T-cell (primary cell): ENCODE measurements at regions not wholly inside any gene's neighbourhood (a gene's known extent, or its start where the extent isn't known, plus 50 kb on each side); places are given as distances from the start of the nearest gene placed in this dataset.
A peak's percentile ranks its signal among the peaks of the same experiment; 100 is the strongest.

ENCODE experiments used
- ATAC-seq, 4 experiments: fragments of 200-7000 bp in 3 of 4; fragments of 150-1000 bp in 1 of 4; cut with Tn5 transposase; replicated peaks in 1 of 4; 1 replicate in 3 of 4; 2 replicates in 1 of 4; pipeline ENCODE4 v1.10.0; 2021; ENCODE audit warnings: moderate library complexity in 3 of 4, mild to moderate bottlenecking in 2 of 4, moderate number of reproducible peaks in 1 of 4
- CTCF ChIA-PET, 2 donors: fragments of 300-600 bp; sonication (Branson Sonifier 250); formaldehyde crosslinking; loops; one replicate each; lab custom pipeline; 2022; ENCODE audit warnings: antibody characterized with exemption in 2 of 2; lab: Charles Lee
- POLR2A ChIA-PET, 2 donors: fragments of 300-600 bp; sonication (Branson Sonifier 250); formaldehyde crosslinking; loops; one replicate each; lab custom pipeline; 2022; ENCODE audit warnings: antibody characterized with exemption in 2 of 2; lab: Charles Lee
- DNase-seq, 35 experiments: peaks; one replicate each; pipeline versions ENCODE4 v3.0.0 to v3.0.0-alpha.2; 2013 to 2023
- H3K27ac ChIP-seq: one replicate; pipeline ENCODE4 v1.5.1; 2013; ENCODE audit warnings: low read length
- H3K27me3 ChIP-seq, 2 experiments: replicated peaks in 1 of 2; 1 replicate in 1 of 2; 2 replicates in 1 of 2; pipeline versions ENCODE4 v1.6.1 to v1.7.0; 2013; ENCODE audit warnings: low read length in 1 of 2, mixed read lengths in 1 of 2; ENCODE audit not compliant: control insufficient read depth in 2 of 2, insufficient read depth in 2 of 2; ENCODE audit errors: extremely low read depth in 1 of 2
- H3K36me3 ChIP-seq, 2 donors: 1 replicate in 1 of 2; 2 replicates in 1 of 2; pipeline versions ENCODE4 v1.6.1 to v1.7.0; 2013; ENCODE audit warnings: low read length in 1 of 2; ENCODE audit not compliant: control insufficient read depth in 2 of 2, insufficient read depth in 1 of 2; ENCODE audit errors: extremely low read depth in 1 of 2
- H3K4me1 ChIP-seq, 2 experiments: 1 replicate in 1 of 2; 2 replicates in 1 of 2; pipeline versions ENCODE4 v1.6.1 to v1.7.0; 2013; ENCODE audit warnings: low read length in 2 of 2, mixed read lengths in 1 of 2; ENCODE audit not compliant: insufficient read depth in 2 of 2, control insufficient read depth in 1 of 2; ENCODE audit errors: extremely low read depth in 1 of 2
- H3K4me3 ChIP-seq, 2 donors: 1 replicate in 1 of 2; 2 replicates in 1 of 2; pipeline versions ENCODE4 v1.5.1 to v1.7.0; 2013; ENCODE audit warnings: mild to moderate bottlenecking in 2 of 2, low read length in 1 of 2, moderate library complexity in 1 of 2; ENCODE audit not compliant: control insufficient read depth in 1 of 2; ENCODE audit errors: extremely low read depth in 1 of 2
- H3K9me3 ChIP-seq: 2 replicates; pipeline ENCODE4 v1.7.0; 2013
- H3K27ac Mint-ChIP-seq, 2 donors: one replicate each; pipeline ENCODE4 v1.8.0; 2020 to 2021; ENCODE audit warnings: mild to moderate bottlenecking in 2 of 2, mixed read lengths in 2 of 2
- H3K27me3 Mint-ChIP-seq, 2 donors: one replicate each; pipeline ENCODE4 v1.8.0; 2021 to 2022; ENCODE audit warnings: mixed read lengths in 2 of 2
- H3K36me3 Mint-ChIP-seq: one replicate; pipeline ENCODE4 v1.8.0; 2021; ENCODE audit warnings: mixed read lengths
- H3K4me1 Mint-ChIP-seq, 3 donors: one replicate each; pipeline ENCODE4 v1.8.0; 2020 to 2022; ENCODE audit warnings: mixed read lengths in 3 of 3, mild to moderate bottlenecking in 1 of 3
- H3K4me3 Mint-ChIP-seq, 3 donors: one replicate each; pipeline ENCODE4 v1.8.0; 2020 to 2022; ENCODE audit warnings: mild to moderate bottlenecking in 3 of 3, mixed read lengths in 3 of 3, moderate library complexity in 3 of 3
- H3K9me3 Mint-ChIP-seq, 3 donors: one replicate each; pipeline ENCODE4 v1.8.0; 2020 to 2022; ENCODE audit warnings: mixed read lengths in 3 of 3
- WGBS: methylation state at CpG from one replicate; pipeline ENCODE4 v1.1.5; 2013; ENCODE audit warnings: missing lambda C conversion rate; ENCODE audit not compliant: insufficient coverage; 5-methylcytosine and 5-hydroxymethylcytosine counted together

DNA sequence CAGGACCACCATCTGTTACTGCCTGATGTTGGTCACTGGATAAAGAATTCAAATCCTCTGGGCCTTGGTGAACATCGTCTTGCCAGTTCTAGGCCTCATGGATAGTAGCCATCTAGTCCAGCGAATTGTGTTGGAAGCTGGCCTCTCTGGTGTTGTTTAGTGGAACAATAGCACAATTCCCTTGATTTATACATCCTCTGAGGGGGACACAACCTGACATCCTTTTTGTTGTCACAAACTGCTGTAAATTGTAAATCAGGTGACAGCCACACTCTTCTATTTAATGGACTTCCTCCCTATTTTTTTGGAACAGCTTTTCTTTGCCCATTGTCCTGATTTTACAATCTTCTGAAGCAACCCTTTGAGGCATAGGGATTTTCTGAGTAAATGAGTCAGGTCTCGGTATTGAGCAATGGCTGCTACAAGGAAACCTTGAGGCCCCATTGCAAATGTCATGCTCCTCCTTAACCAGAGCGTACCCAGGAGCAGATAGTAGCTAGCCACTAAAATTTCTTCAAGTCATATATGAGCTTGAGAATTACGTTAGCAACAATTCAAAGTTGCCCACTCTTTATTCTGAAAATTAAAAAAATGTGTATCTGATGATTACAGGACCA is 263.3 kb downstream of the COG6 start:
- H3K4me1 ChIP-seq = no peaks in the 10 kb centered on the region
- Mint-ChIP-seq H3K27me3 (peaks cover 2 to 5% of the 10 kb centered on the region in 2 donors), H3K4me1 (no peaks in the 10 kb centered on the region), H3K36me3 (no peaks in the 10 kb centered on the region), H3K9me3 (peaks cover 2 to 13% (median 5%) of the 10 kb centered on the region in 3 donors), H3K27ac (no peak overlapping the region), H3K4me3 (no peak overlapping the region)
- no peaks in the 10 kb centered on the region for H3K36me3 ChIP-seq
- no peak overlapping the region for H3K27ac ChIP-seq
- DNase-seq (no peak), ATAC-seq (no peak)
- ChIA-PET CTCF (interaction anchor here in 1 of 2 donors (0.5 kb wide), 1 partner anchor 766 kb away, joined by 9 read pairs; no protein-coding TSS in a partner anchor), POLR2A (no interaction called here)
- no peaks in the 10 kb centered on the region for H3K27me3 ChIP-seq
- no CpG with 5 or more reads among the region's 5 CpGs for WGBS
- no peak overlapping the region for H3K4me3 ChIP-seq
- no peaks in the 10 kb centered on the region for H3K9me3 ChIP-seq

DNA sequence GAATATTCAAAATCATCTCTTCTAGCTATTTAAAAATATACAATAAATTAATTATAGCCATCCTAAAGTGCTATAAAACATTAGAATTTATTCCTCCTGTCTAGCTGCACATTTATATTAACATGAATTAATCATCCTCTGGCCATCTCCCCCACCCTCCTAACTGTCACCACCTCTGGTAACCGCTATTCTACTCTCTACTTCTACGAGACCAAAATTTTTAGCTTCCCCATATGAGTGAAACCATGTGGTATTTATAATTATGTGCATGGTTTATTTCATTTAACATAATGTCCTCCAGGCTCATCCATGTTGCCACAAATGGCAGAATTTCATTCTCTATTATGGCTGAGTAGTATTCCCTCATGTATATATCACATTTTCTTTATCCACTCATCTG is 265.2 kb downstream of the COG6 start:
- ATAC-seq = no peak
- Histone ChIP-seq H3K9me3 (no peaks in the 10 kb centered on the region), H3K4me3 (no peak overlapping the region), H3K4me1 (no peaks in the 10 kb centered on the region), H3K36me3 (no peaks in the 10 kb centered on the region), H3K27ac (no peak overlapping the region), H3K27me3 (no peaks in the 10 kb centered on the region)
- Mint-ChIP-seq H3K4me3 (no peak overlapping the region), H3K36me3 (peaks cover 4% of the 10 kb centered on the region), H3K9me3 (peaks cover 11 to 23% (median 13%) of the 10 kb centered on the region in 3 donors), H3K4me1 (no peaks in the 10 kb centered on the region), H3K27ac (no peak overlapping the region), H3K27me3 (peaks cover 0 to 6% of the 10 kb centered on the region in 2 donors)
- no peak for DNase-seq
- WGBS = no CpG with 5 or more reads among the region's 2 CpGs
- ChIA-PET POLR2A (no interaction called here), CTCF (interaction anchor here in 1 of 2 donors (0.6 kb wide), 1 partner anchor 274 kb away, joined by 3 read pairs; no protein-coding TSS in a partner anchor)

DNA sequence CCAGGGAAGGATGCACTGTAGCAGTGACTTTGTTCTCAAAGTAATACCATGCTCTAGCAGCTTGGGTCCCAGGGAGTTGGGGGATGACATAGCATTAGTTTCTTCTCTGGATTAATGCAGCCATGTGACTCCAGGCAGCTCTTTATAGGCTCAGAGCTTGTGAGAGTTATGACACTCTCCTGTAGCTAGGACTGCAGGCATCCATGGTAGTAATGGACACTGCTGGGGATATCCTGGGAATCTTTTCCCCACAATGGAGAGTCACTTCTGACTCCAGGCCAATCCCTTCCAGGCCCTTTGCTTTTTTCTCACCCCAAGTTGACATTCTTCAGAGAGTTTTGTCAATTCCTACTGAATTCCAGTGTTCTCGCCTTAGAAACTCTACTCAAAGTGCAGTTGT is 270.9 kb downstream of the COG6 start:
- H3K4me3 Mint-ChIP-seq = no peak overlapping the region
- peaks cover 0 to 9% of the 10 kb centered on the region in 2 donors for H3K27me3 Mint-ChIP-seq
- Histone ChIP-seq H3K27me3 (peaks cover 0 to 3% of the 10 kb centered on the region in 2 experiments), H3K4me1 (no peaks in the 10 kb centered on the region), H3K4me3 (no peak overlapping the region), H3K36me3 (no peaks in the 10 kb centered on the region), H3K9me3 (no peaks in the 10 kb centered on the region), H3K27ac (no peak overlapping the region)
- no peak overlapping the region for H3K27ac Mint-ChIP-seq
- peaks cover 12 to 28% (median 15%) of the 10 kb centered on the region in 3 donors for H3K9me3 Mint-ChIP-seq
- peaks cover 8 to 15% (median 12%) of the 10 kb centered on the region in 3 donors for H3K4me1 Mint-ChIP-seq
- H3K36me3 Mint-ChIP-seq = peaks cover 6% of the 10 kb centered on the region
- ATAC-seq (no peak), DNase-seq (no peak)
- ChIA-PET POLR2A (no interaction called here), CTCF (no interaction called here)
- no CpG with 5 or more reads among the region's 1 CpG for WGBS

DNA sequence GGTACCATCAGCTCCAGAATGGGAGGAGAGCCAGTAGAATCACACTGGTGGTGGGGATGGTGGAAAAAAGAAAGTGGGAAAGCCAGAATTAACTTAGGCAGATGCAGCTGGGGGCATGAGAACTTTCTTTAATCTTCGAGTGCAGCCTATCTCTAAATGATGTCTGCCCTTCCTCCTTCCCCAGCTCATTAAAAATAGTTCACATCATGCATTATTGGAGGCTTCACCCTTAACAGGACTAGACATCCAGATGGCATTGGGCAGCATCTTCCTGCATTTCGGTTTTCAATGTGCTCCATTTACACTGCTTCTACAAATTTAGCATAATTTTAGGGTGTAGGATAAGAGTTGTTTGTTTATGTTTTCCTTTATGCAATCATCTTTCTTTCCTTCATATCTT is 272.8 kb downstream of the COG6 start:
- no peaks in the 10 kb centered on the region for H3K36me3 ChIP-seq
- Mint-ChIP-seq H3K9me3 (peaks cover 11 to 19% (median 11%) of the 10 kb centered on the region in 3 donors), H3K27me3 (peaks cover 0 to 7% of the 10 kb centered on the region in 2 donors), H3K4me3 (no peak overlapping the region), H3K27ac (no peak overlapping the region), H3K36me3 (peaks cover 6% of the 10 kb centered on the region), H3K4me1 (peaks cover 8 to 15% (median 12%) of the 10 kb centered on the region in 3 donors)
- no peak for DNase-seq
- no CpG with 5 or more reads among the region's 2 CpGs for WGBS
- H3K27ac ChIP-seq = no peak overlapping the region
- ATAC-seq = no peak
- no peaks in the 10 kb centered on the region for H3K4me1 ChIP-seq
- no peak overlapping the region for H3K4me3 ChIP-seq
- ChIA-PET POLR2A (no interaction called here), CTCF (no interaction called here)
- H3K9me3 ChIP-seq = no peaks in the 10 kb centered on the region
- peaks cover 0 to 3% of the 10 kb centered on the region in 2 experiments for H3K27me3 ChIP-seq

DNA sequence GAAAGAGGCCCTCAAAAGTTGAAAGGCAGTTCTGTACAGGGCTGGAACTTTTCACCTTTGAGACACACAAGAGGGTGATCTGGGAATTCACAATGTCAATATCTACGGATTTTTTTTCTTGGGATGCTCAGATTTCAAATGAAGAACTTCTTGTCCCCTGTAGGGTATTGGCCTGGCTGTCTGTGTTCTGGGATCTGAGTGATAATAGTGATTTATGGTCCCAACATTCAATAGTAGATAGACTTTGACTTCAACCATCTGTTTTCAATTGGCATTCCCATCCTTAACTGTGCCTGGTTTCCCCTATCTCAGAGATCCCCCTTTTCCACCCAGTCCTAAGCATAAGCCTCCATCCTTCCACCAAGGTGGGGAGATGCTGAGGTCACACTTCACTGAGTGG is 274.1 kb downstream of the COG6 start:
- no peak overlapping the region for H3K27ac ChIP-seq
- WGBS = no CpG with 5 or more reads among the region's 1 CpG
- POLR2A ChIA-PET = no interaction called here

DNA sequence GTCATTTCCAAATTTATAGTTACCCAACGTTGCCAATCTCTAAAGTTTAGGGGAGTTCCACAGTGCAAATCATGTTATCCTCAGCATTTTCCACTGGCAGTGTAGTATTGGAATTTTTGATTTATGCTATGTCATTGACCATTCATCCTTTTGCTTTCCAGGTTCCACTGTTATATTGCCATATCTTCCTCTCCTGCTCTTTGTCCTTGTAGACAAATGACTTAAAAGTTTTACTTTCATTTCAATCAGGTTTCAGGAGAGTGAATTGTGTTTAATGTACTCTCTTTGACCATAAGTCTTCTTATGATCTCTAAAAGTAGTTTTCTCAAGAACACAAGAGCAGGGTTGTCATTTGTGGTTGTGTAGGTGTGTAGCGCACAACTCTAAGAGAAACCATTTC is 274.6 kb downstream of the COG6 start:
- H3K36me3 ChIP-seq = no peaks in the 10 kb centered on the region
- peaks cover 8 to 15% (median 12%) of the 10 kb centered on the region in 3 donors for H3K4me1 Mint-ChIP-seq
- H3K36me3 Mint-ChIP-seq = peaks cover 6% of the 10 kb centered on the region
- no peak overlapping the region for H3K27ac ChIP-seq
- DNase-seq = no peak
- peaks cover 0 to 5% of the 10 kb centered on the region in 2 donors for H3K27me3 Mint-ChIP-seq
- no peaks in the 10 kb centered on the region for H3K9me3 ChIP-seq
- H3K27me3 ChIP-seq = peaks cover 0 to 3% of the 10 kb centered on the region in 2 experiments
- no peaks in the 10 kb centered on the region for H3K4me1 ChIP-seq
- ChIA-PET CTCF (no interaction called here), POLR2A (no interaction called here)
- WGBS = no CpG with 5 or more reads among the region's 2 CpGs
- no peak overlapping the region for H3K4me3 ChIP-seq
- H3K27ac Mint-ChIP-seq = no peak overlapping the region
- H3K9me3 Mint-ChIP-seq = peaks cover 6 to 15% (median 6%) of the 10 kb centered on the region in 3 donors
- ATAC-seq = no peak
- H3K4me3 Mint-ChIP-seq = peak overlapping the region in 1 of 3 donors; percentile 40

More for the DNA sequence above, 274.1 kb downstream of the COG6 start:
- Histone ChIP-seq H3K36me3 (no peaks in the 10 kb centered on the region), H3K4me3 (no peak overlapping the region), H3K27me3 (peaks cover 0 to 3% of the 10 kb centered on the region in 2 experiments), H3K9me3 (no peaks in the 10 kb centered on the region), H3K4me1 (no peaks in the 10 kb centered on the region)
- Mint-ChIP-seq H3K27ac (no peak overlapping the region), H3K27me3 (peaks cover 0 to 7% of the 10 kb centered on the region in 2 donors), H3K9me3 (peaks cover 10 to 19% (median 11%) of the 10 kb centered on the region in 3 donors), H3K4me1 (peaks cover 8 to 15% (median 12%) of the 10 kb centered on the region in 3 donors), H3K4me3 (no peak overlapping the region), H3K36me3 (peaks cover 6% of the 10 kb centered on the region)
- DNase-seq (no peak), ATAC-seq (no peak)
- CTCF ChIA-PET = no interaction called here
